AG08396 (cell line): ENCODE measurements at regions not wholly inside any gene's neighbourhood (a gene's known extent, or its start where the extent isn't known, plus 50 kb on each side); places are given as distances from the start of the nearest gene placed in this dataset.

ENCODE experiments used
- DNase-seq: peaks from one replicate; pipeline ENCODE4 v3.0.0; 2012; ENCODE audit warnings: low spot score, mixed read lengths

DNA sequence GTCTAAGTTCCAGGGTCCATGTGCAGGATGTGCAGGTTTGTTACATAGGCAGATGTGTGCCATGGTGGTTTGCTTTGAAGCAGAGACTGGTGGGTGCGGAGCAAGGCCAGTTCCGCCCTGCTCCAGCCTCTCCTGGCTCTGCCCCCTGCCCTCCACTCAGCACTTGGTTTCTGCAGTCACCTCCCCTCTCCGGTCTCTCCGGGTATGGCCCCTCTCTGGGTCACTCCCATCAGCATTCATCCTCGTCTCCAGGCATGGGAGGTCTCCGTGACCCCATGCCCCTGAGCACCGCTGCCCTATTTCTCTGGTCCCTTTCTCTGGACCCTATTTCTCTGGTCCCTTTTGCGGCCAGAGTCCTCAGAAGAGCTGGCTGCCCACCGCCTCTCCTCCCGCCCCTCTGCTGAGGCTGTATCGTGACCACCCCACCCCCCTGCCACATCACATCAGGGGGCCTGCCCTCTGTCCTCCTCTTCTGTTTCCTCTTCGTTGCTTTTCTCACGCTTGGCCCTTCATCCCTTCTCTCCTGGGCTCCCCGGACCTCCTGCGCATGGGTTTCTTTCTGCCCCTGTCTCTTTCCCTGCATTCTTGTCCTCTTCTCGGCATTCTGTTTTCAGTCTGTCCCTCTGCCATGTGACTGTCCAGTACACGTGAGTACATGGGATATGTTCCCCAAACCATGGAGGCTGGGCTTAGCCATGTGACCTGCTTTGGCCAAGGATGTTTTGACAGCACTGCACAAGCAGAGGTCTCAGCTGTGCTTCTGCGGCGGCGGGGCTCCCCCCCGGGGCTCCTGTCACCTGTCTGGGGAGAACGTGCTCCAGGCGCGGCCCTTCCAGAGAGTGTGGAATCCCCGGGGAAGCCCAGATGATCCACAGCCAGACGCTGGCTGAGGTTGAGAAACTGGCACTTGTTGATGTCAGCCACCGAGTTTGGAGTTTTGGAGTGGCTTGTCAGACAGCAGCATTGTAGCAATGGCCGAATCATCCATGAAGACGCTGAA lies 54.4 kb upstream of the C1orf174 start:
- DNase-seq: no peak

DNA sequence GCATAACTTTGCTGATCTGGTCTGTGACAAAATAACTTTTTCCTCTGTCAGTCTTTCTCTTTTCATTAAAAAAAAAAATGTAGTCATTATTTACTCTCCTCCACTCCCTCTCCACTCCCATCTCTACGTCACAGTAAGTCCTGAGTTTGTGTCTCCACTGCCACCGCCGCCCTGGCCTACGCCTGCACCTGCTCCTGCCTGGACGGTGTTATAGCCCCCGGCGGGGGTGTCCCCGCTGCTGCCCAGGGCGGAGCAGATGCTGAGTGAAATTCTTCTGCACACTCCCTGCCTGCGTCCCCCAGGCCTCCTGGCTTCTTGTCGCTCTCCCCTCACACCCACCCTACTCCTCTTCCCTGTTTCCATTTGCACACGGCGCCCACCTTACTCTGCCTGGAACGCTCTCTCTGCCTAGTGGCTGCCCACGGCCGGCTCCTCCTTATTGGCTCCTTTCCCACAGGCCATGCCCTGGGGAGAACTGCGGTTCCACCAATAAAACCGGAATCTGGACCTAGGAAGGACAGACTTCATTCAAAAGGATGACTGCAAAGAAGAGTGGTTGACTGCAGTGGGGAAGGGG lies 55.2 kb upstream of the C1orf174 start:
- DNase-seq: no peak

DNA sequence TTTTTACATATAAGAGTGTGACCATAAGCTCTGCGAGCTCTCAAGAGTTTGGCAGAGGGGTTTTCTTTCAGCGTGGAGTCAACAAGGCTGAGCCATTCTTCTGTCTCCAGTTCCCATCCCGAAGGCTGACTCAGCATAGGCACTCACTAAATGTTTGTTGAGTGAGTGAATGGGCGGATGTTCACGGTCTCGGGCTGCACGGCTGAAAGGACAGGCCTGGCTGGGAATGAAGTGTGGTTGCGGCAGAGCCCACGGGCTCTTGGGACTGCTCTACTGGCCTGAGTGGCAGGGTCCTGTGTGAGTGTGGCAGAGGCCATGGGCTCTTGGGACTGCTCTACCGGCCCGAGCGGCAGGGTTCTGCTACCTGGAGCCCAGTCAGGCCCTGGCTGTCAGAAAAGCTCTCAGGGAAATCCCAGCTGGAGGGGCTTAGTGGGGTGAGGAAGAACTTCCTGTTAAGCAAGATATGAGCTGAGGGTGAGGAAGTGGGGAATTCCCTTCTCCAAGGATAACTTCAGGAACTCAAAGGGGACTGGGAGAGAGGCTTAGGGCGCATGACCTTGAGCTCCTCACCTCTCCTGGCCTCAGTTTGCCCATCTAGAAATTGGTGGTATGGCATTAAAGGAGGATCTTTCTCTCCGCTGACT lies 56.6 kb upstream of the C1orf174 start:
- DNase-seq: no peak

DNA sequence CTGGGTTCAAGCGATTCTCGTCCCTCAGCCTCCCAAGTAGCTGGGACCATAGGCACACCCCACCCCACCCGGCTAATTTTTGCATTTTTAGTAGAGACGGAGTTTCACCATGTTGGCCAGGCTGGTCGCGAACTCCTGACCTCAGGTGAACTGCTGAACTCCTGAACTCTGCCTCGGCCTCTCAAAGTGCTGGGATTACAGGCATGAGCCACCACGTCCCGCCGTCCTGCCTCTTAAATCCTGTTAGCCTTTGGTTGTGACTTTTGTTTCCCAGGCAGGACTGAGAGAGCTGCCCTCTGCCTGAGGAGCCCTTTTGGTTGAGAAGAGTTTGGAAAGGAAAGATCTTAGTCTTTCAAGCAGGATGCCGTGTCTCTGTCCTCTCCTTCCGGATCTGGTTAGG lies 59.3 kb upstream of the C1orf174 start:
- DNase-seq: no peak

DNA sequence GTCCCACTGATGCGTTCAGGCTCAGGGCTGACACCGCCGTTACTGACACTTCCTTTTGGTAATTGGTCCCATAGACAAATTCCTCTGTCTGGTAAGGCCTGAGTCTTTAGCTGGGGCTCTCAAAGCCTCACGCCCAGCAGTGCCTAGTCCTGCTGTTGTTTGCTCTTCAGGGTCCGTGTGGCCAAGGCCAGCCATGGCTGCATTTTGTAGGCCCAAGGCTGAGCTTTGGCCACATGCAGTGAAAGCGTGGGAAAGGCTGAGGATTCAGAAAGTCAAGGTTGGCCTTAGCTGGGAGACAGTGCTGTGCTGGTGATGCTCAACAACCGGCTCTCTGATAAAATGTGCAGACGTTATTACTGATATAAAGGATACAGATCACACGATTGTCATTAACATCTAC lies 63.5 kb upstream of the C1orf174 start:
- no peak for DNase-seq

DNA sequence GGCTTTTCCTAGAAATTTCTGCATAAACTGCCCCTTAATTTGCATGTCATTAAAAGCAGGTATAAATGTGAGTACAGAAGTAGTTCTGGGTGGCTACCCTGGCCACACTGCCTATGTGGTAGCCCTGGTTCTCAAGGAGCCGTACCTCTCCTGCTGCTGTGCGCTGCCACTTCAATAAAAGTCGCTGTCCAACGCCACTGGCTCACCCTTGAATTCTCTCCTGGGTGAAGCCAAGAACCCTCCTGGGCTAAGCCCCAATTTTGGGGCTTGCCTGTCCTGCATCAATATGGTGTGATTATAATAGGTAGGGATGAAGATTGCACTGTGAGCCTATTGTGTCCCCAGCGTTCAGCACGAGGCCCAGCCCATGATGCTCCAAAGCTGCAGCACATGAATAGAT lies 65.6 kb upstream of the C1orf174 start:
- no peak for DNase-seq

DNA sequence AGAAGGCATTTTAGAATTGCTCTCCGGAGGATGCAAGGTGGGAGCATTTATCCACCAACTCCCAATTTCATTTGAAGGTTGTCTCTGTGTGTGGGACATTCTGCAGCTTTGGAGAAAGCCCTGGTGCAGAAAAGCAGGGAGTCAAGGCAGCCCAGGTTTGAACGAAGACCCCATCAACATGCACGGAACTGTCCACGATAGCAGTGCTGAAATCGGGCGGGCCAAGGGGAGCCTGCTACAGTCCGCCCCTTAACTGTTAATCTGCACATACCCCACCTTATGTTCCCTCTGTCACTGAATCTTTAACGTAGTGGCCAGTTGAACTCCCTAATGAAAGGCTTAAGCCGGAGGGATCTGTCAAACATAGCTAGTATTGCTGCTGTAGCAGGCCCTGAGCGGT lies 68.8 kb upstream of the C1orf174 start:
- DNase-seq: no peak

DNA sequence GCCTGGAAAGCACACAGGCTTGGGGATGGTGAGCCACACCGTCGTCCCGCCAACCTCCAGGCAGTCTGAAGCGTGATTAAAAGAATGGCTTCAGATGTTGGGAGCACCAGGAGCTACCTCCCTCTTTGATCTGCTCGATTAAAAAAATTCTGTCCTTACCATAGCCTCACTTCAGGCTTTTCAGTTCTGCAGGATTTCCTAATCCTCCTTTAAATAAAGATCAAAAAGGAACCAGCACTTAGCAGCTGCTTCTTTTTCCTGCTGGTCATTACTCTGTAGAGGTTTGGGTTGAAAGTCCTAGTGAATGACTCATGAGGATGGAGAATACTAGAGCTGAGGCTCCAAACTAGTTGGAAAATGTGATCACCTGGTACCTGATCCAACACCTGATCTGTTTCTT lies 71.9 kb upstream of the C1orf174 start:
- no peak for DNase-seq

DNA sequence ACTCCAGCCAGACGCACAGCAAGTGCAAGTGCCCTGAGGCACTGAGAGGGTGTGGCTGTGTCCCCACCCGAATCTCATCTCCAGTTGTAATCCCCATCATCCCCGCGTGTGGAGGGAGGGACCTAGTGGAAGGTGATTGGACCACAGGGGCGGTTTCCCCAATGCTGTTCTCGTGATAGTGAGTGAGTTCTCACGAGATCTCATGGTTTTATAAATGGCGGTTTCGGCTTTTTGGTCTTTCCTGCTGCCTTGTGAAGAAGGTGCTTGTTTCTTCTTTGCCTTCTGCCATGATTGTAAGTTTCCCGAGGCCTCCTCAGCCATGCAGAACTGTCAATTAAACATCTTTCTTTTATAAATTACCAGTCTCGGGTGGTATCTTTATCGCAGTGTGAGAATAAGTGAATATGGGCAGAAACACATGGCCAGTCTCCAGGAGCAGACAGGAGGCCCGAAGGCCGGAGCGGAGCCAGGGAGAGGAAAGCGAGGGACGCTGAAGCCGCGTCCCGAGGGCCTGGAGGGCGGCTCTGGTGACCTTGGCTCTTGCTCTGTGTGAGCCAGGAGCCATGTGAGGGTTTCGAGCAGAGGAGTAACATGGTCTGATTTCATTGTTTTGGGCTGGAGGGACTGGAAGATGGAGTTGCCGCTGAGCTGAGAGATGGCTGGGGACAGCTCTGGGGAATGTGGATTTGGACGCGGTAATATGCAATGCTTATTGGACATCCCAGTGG lies 76.0 kb upstream of the C1orf174 start:
- DNase-seq: no peak

DNA sequence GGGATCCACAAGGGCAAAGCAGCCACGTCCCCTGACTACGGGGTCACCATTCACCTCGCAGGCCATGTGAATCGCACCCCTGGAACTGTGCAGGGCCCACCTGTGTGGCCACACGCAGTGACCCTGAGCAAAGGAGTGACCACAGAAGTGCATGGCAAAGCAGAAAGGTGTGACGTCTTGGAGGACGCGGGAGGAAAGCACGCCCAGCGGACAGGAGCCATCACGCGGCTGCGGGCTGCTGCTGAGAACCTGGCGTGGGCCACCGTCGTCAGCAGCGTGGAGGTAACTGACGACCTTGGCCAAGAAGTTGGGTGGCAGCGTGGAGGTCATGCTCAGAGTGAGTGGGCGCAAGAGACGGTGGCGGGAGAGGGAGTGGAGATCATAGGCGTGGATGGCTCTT lies 76.7 kb upstream of the C1orf174 start:
- DNase-seq: no peak

DNA sequence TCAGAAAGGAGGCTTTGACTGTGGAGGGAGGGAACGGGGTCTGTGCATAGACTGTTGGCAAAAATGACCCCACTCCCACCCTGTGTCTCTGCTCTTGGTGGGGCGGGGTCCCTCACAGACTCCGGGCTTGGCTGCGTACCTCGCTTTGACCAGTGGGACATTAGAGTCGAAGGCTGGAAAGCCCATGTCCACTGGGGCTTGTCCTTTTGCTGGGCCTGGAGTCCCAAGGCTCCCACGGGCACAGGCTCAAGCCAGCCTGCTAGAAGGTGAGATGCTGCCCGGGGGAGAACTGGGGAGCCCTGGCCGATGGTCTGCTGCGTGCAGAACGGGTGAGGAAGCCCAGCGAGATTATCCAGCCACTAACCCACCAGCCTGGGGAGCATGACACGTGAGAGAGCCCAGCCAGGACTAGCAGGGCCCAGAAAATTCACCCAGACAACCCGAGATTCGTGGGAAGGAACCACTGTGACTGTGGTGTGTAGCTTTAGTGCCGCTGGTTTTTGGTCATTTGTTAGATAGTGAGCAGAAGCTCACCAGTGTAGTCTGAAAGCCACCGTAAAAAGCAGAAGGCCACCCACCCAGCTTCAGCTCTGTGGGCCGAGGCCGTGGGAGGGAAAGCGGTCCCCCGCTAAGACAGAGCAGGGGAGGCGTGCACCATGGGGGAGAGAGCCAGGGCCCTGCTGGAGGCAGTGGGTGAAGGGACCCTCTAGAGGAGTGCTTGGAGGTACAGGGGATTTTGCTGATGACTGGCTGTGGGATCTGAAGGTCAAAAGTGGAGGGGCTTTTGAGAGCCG lies 78.3 kb upstream of the C1orf174 start:
- DNase-seq: no peak

DNA sequence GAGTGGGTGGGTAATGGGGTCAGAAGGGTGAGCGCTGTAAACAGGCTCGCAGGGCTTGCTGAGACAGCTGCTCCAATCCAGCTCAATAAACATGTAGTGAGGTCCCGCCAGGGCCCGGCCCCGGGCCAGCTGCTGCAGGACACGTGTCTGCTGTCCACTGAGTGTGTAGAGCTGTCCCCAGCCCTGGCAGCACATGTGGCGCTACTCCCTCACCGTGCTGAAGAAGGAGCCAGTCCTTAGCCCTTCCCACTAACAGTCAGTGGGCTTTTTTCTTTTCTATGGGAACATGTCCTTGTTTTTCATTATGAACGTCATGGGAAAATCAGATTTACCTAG lies 78.9 kb upstream of the C1orf174 start:
- no peak for DNase-seq

DNA sequence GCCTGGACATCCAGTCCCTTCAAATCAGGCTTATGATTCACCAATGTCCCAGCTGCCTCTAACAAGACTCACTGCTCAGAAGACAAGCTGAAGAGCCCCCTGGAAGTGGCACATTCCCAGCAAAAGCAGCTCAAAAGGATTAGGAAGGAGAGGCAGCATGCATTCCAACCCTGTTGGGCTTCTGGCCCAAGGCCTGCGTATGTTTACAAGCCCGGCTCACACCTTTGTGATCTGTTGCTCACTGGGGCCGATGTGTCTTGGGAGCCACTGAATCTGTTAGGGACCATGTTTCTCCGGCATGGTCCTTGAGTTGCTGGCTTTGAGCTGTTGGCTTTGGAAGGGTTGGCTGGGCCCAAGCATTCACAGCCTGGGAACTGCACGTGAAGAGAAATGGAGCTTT lies 81.2 kb upstream of the C1orf174 start:
- DNase-seq: no peak

DNA sequence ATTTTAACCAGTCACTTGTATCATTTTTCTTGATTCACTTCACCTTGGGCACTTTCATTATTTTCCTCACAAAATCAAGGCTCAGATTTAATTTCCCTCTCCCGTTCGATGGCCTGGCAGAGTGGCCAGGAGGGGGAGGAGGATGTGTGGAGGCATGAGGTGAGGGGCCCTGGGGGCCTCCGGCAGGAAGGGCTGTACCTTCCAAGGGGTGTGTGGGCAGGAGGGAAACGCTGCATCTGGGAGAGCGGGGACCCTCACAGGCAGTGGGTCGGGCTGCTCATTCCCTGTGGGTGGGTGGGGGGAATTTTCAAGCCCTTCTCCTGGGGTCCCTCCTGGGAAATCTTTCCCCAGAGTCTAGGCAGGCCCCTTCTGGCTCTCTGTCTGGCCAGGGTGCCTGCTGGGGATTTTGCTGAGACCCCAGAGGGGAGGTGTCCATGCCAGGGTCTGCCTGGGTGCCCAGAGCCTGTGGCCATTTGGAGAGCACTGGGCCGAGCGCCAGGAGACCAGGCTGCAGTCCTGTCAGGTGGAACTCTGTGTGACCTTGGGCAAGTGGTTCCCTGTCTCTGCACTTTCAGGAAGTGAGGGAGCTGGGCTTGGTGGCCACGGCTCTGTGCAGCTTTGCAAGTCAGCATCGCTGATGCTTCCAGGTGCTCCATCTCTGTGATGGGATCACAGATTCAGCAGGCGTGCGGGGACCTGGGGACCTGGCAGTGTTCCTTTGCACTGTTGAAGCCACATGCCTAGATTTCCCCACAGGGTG lies 81.9 kb upstream of the C1orf174 start:
- DNase-seq: no peak

DNA sequence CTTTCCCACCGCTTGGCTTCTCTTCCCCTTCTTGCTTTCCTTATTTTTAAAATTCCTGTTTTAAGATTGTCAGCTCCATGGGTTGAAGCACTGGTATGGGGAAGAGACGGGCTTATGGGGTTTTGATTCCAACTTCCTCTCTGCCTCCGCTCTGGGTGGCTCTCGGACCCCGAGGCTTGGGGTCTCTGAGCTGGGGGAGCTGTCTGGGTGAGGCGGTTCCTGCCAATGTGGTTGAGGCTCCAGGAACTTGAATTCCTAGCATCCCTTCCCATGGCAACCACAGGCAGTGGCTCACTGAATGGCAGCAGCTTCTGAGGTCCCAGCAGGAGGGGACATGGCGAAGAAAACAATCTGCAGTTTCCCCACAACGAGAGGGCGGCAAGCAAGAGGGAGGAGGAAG lies 83.1 kb upstream of the C1orf174 start:
- no peak for DNase-seq

DNA sequence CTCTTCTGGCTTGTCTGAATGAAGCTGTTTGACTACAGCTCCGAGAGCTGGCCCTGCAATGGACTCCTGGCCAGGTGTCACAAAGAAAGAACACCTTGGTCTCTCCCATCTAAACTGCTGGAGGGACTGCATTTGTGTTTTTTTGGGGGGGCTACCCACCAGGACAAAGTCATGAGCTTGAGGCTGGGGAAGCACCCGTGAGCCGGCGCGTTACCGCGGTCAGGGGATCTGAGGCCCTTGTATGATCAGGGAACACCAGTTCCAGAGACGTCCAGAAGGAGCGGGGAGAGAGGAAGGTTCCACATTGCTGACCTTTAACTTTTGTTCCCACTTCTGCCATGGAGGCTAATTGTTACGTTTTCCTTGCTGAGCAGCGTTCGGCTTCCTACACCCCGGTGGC lies 84.5 kb upstream of the C1orf174 start:
- no peak for DNase-seq

DNA sequence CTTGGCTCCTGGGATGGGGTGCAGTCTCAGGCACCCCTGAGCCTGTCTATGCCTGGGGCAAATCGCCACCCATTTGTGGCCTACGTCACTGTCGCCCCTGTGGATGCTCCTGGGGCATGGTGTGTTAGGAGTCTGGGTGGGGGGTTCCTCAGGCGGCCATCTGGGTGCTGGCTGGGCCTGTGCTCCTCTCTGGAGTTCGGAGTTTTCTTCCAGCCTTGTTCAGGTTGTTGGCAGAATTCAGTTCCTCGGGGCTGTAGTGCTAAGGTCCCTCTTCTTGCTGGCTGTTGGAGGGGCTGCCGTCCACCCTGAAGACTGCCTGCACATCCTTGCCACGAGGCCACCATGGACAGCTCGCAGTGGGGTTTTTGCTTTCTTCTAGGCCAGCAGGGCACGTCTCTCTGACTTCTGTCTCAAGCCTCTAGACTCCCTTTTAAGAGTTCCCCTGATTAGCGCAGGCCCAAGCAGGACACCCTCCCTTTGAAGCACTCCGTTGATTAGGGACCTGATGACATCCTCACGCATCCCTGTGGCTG lies 86.7 kb upstream of the C1orf174 start:
- no peak for DNase-seq

DNA sequence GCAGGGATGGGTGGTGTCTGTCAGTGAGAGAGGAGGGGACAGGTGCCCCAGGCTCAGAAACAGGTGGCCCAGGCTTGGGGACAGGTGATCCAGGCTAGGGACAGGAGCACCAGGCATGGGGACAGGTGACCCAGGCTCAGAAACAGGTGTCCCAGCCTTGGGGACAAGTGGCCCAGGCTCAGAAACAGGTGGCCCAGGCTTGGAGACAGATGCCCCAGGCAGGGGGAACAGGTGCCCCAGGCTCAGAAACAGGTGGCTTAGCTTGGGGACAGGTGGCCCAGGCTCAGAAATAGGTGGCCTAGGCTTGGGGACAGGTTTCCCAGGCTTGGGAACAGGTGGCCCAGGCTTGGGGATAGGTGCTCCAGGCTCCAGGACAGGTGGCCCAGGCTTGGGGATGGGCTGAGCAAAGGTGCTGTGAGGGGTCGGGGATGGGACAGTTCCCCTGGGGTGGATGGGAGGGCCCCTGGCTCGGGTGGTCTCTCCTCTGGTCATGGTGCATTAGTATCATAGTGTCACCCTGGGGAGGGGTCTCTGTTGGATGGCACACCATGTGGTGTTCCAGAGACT lies 87.7 kb upstream of the C1orf174 start:
- DNase-seq: no peak

DNA sequence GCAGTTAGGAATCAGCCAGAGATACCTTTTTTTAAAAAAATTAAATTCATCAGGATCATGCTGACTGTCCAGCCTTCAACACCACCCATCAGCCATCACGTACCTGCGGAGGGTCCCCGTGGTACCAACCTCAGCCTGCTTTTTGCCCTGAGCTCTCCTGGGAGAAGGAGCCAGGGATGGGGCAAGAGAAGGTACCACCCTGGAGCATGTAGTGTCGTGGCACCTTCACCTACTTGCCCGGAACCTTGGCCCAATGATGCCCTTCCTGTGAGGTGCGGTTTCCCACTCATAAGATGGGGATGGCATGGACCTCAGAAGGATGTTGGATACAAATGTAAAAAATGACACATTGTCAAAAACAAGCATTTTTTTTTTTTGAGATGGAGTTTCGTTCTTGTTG lies 88.4 kb upstream of the C1orf174 start:
- no peak for DNase-seq

DNA sequence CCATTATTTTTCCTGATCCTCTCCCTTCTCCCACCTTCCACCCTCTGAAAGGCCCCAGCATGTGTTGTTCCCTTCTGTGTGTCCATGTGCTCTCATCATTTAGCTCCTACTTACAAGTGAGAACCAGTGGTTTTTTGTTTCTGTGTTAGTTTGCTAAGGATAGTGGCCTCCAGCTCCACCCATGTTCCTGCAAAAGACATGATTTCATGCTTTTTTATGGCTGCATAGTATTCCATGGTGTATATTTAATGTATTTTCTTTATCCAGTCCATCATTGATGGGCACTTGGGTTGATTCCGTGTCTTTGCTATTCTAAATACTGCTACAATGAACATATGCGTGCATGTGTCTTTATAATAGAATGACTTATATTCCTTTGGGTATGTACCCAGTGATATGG lies 89.4 kb upstream of the C1orf174 start:
- no peak for DNase-seq
